HG02885 (cell line): ENCODE measurements at regions not wholly inside any gene's neighbourhood (a gene's known extent, or its start where the extent isn't known, plus 50 kb on each side); places are given as distances from the start of the nearest gene placed in this dataset.

Experiments
- ATAC-seq: cut with Tn5 transposase; IDR thresholded peaks from one replicate; pipeline ENCODE4 v1.9.1; 2021; ENCODE audit warnings: mild to moderate bottlenecking; ENCODE audit not compliant: unreplicated experiment, poor library complexity

DNA sequence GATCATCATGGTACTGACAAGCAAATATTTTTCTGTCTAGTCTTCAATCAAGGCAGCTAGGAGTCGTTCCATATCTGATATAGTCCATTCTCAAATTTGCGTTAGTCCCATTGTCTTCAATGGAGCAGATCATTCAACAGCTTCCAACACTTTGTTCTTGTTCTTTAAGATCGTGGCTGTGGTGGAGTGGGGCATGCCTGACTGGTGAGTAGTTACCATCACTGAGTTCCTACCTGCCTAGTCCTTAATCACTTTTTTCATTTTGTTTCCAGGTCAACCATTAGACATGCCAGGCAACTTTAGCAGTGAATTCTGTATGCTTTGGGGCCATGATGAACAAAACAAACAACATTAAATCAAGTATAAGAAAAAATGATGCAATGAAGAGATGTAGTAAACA lies 693.1 kb upstream of the KIRREL3 start:
- no peak for ATAC-seq

DNA sequence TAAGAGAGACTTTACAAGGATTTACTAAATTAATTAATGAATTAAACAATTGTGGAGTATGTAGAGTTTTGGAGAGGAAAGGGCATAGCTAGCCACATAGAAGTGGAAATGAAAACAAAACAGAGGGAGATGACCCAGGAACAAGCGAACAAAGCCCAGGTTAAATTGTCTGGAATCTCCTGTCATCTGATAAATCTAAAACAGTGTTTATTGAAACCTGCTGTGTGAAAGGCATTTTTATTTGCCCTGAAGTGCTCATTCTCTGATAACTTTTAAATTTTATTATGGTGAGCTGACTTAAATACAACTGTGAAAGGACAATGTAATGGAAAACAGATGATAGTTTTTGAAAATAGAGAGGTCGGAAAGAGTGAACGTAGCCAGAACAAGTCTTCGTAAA lies 682.8 kb upstream of the KIRREL3 start:
- no peak for ATAC-seq

DNA sequence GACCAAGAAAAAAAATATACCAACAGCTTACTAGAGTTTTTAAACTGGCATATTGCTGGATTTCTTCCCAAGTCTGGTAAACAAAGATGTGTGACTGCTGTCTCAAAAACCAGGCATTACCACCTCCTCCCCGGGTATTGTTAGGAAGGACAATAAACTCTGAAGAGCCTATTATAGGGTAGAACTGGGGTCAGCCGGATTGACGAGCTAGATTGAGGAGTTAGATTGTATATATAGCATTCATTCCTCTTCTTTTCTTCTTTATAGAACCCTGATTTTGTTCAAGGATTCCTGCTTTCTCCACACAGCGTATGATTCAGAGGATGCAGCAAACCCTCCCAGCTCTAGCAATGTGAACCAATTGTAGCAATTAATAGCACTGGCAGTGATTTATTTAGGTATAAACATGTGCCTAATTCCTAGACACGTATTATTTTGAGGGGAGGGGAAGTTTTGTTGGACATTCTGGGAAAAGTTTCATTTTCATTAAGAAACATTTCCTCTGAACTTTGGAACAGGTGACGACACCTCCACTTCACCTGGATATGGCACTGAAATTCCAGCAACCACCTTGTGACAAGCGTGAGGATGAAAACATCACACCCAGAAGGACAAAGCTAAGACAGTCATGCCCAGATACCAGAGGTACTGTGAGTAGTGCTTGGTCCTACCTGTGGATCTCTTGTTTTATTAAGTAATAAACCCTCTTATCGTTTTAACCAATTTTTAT lies 679.4 kb upstream of the KIRREL3 start:
- no peak for ATAC-seq

DNA sequence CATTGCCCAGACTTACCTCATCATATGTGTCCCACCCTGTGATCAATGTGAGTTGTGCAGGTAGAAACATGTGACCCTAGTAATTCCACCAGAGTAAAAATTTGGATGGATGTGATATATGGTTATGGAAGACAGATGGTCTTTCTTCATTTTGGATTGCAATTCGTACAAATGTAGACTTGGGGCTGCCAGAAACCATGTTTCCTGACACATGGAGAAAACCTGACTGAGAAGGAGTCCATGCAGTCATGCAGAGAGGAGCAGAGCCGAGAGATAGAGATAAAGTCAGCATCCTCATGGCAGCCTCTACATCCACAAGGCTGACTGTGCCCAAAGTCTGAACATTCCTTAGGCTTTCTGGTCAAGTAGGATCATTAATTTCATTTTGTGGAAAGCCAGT lies 678.1 kb upstream of the KIRREL3 start:
- ATAC-seq = no peak

DNA sequence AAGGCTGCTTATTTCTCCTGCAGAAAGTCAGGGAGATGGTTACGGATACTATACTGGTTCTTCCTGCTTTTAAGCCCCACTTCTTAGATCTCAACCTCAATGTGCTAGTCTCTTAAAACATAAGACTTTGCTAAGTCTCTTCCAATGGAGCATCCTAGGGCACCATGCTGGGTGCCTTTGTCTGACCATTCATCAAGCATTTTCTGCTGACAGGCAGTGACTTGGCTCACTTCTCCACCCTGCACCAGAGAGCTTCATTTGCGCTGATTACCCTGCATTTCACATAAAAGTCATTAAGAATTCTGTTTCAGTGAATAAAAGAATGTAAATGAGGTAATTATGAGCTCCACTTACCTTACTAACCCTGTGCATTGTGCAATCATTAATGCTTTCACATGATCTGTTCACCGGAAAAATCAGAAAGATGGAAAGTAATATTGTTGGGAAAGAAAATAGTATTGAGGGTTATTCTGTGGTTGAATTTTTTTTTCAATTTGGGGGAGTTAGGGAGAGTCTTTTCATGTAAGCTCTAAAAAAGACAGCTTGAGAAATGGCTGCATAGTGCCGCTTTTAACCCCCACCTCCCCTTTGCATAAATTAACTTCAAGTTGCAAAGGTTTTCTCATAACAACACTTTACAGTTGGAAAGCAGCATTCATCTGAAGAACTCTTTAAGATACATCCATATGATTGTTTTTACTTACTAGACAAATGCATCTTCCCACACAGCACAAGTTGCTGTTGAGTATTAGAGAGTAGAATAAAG lies 677.3 kb upstream of the KIRREL3 start:
- no peak for ATAC-seq

DNA sequence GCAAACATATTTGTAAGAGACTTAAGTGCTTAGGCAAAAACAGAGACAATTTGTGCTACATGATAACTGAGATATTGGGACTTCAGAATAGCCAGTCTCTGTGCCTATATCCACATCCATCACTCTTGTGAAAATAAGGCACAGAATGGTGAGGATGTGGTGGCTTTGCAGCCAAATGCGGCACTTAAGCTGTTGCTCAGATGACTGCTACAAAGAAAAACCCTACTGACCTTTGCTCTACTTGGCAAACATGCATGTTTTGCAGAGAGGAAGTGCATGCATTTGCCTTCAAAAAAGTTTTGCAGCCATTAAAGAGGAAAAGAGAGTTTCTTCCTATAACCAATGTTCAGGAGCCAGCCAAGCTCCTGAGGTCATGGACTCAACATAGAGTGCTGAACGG lies 675.0 kb upstream of the KIRREL3 start:
- ATAC-seq = no peak

DNA sequence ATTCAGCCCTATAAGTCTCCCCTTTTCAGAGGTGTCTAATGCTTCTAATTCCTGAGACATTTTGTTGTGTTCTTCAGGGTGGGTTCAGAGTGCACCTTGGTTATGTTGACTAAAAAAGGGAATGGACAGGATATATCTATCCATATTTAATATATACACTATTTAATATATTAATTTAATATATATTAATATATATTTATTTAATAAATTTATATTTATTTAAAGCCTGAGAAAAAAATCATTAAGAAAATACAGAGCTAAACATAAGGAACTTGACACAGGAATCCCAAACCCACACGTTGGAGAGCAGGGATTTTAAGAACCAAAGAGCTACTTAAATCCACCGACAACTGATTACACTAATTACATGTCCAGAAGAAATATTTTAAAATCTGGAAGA lies 674.2 kb upstream of the KIRREL3 start:
- ATAC-seq = no peak

DNA sequence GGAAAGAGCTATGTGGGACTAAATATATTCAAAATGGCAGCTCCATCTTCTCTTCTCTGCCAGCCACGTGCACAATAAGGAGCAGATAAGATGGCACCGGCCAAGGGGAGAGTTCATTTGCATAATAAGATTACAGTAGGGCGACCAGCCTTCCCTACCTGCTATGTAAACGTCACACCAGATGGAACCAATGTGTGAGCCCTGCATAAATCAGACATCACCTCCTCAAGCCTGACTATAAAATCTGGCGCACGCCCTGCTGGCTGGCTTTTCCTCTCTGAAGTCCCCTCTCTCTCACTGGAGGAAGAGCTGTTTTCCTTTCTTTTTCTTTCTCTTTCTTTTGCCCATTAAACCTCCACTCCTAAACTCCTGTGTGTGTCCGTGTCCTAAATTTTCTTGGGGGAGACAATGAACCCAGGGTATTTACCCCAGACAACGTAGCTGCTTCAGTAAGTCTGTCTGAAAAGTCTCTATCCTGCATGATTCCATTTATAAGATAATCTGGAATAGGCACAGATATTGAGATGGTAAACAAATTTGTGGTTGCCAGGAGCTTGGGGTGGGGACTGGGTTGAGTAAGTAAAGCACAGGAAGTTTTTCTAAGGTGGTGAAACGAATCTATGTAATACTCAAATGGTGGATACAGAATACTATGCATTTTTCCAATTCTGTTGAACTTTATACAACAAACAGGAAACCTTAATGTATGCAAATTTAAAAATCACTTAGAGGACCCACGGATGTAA lies 670.0 kb upstream of the KIRREL3 start:
- ATAC-seq = no peak

DNA sequence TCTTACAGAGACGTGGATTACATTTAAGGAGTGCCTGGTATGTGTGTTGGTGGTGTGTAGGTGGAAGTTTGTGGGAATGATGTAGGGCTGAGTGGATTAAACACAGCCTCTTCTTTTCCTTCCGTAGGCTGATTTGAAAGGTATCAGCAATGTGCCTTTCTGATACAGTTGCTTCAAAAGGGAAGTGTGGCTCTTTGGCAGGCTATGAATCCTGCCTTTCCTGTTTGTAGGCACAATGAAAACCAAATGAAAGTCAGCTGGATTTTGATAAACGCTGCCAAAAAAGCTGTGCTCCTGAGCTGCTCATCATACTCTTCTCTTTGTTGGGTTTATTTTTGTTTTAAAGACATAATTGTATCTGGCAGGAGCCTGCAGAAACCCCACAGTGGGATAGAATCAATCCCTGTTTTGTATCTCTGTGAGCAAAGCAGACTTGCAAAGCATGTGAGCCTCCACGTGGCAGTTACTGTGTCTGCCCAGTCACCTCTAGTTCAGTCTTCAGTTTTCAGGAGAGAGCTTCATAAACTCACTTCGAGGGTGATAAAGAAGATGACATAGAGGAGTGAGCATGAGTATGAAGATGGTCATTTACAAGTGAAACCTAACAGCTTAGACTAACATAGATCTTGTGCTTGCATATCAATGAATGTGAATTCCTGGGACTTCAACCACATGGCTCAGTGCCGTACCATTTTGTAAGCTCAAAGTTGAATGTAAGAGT lies 655.7 kb upstream of the KIRREL3 start:
- no peak for ATAC-seq

DNA sequence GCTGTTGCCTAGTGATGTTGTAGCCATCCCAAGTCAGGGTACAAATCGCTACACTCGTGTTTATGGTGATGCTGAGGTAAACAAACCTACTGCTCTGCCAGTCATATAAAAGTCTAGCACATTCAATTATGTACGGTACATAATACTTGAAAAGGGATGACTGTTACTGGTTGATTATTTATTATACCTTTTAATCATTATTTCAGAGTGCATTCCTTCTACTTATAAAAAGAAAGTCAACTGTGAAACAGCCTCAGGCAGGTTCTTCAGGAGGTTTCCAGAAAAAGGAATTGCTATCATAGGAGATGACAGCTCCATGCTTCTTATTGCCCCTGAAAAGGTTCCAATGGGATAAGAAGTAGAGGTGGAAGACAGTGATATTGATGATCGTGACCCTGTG lies 652.5 kb upstream of the KIRREL3 start:
- no peak for ATAC-seq

DNA sequence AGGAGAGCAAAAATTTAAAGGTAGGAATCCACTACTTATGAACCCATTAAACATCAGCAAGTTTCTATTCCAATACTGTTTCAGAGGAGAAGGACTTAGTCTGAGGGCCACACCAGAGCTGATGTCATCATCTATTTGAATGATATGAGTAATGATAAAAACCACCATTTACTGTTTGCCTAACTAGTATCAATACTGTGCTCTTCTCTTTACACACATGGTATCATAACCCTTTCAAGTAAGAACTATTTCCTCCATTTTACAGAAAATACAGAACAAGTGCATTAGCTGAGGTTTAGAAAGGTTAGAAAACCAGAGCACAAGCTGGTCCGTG lies 651.3 kb upstream of the KIRREL3 start:
- no peak for ATAC-seq

DNA sequence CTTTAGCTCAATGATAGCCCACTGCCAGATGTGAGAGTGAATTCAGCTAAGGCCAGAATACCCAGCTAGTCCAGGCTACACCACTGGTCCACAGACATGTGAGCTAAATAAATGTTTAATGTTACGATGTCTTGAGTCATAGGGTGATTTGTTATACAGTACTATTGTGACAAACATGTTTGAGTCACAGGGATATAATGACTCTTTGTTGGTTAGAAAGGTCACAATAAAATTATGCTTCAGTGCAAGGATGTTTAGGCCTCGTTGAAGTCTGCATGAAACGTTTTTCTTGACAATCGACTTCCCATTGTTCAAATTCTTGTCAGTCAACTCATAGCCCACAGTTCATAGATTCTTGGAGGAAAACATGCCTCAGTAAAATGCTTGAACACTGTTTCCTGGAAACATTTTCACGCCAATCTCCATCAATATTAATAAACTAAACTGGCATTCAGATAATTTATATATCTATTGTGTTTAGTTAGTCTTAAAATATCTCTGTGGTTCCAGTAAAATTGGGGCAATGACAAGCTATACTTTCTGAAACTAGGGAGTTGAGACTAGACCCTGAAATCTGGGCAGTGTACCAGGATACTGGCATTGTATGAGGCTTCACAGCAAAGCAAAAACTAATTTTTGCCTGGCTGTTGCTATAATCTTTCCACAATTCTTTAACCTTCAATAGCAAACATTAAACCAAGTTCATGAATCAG lies 650.8 kb upstream of the KIRREL3 start:
- no peak for ATAC-seq

DNA sequence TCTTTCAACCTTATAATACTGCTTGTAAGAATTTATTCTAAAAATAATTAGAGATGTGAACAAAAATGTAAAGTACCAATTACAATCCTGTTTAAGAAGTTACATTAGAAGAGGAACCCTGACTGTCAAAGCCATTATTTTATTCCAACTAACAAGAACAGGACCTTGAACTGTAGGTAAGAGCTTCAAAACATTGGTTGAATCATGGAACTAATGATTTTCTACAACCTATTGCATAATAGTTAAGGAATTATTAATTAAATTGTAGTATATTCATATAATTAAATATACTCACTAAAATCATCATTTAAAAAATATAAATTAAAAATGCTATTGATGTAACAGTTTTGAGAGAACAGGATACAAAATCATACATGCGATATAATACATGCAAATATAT lies 649.4 kb upstream of the KIRREL3 start:
- no peak for ATAC-seq

DNA sequence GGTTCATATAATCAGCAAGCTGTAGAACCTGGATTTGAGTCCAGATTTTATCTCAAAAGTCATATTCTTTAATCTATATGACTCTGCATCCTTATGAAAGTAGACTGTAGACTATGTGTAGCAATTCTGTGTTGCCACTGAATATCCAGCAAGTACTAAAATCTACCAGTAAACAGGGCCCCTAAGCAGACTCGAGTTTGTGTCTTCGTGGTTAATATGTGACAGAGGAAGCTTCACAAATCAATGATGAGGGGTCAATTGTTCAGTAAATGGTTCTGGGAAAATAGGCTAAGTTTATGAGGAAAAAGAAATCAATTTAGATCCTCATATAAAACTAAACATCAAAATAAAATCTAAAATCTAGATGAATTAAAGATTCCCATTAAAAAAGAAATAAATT lies 648.5 kb upstream of the KIRREL3 start:
- no peak for ATAC-seq

DNA sequence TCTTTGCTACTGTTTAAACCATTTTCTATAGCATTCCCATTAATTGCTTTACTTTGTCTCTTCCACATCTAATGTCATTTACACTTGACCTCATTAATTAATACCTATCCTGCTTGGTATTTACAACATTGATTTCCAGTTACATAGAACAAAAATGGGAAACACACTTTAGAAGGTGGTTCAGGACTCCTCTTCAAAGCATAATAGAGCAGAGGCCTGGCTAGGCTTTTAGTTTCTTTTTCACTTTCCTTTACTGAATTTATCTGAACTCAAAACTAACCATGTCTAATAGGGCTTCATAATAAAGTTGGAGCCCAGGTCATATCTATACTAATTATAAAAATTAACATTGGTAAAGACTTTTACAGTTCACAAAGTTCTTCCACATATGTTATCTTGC lies 648.0 kb upstream of the KIRREL3 start:
- no peak for ATAC-seq

DNA sequence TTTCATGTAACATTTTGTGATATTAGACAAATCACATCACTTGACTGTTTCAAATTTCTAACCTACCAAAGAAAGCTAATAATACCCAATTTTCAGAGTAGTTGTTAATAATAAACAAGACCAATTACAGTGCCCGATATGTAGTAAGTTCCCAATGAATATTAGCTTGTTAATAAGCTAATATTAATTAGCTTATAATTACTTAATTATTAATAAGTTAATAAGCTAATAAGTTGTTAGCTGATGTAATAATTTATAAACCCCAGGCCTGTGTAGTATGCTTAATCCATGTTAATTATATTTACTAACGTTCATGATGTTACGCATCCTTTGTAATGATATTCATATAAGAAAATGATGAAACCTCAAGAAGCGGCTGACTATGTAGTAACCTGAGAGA lies 643.8 kb upstream of the KIRREL3 start:
- ATAC-seq = no peak

DNA sequence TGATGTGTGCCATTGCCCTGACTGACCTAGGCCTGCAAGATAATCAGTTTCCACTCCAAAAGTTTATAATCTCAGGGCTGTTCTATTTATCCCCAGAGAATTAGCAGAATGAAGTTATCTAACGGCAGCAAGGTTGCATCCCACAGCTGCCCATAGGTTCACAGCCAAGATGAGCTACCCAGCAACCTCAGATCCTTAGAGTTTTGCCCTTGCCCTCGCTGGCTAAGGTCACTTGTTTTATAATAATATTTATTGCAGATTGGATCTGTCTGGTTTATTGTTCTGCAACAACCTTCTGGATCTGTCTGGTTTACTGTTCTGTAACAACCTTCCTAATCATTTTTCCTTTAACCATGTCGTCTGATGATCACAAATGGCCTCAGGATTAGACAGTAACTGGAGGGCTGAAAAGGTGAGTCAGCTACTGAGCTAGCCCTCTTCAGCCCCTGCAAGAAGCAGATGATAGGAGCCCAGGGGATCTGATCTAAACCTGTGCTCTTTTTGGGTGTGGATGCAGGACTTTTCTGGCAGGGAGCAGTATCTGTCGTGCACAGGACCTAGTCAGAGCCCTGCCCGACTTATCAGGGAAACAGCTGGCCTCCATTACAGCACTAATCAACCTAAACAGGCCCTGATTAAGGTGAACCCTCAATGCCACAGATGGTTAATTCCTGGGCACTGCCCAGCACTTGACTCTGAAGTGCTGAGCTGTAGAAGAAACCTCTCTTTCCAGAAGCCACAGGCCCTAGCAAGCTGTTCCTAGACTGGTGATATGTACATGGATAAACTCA lies 642.9 kb upstream of the KIRREL3 start:
- no peak for ATAC-seq

DNA sequence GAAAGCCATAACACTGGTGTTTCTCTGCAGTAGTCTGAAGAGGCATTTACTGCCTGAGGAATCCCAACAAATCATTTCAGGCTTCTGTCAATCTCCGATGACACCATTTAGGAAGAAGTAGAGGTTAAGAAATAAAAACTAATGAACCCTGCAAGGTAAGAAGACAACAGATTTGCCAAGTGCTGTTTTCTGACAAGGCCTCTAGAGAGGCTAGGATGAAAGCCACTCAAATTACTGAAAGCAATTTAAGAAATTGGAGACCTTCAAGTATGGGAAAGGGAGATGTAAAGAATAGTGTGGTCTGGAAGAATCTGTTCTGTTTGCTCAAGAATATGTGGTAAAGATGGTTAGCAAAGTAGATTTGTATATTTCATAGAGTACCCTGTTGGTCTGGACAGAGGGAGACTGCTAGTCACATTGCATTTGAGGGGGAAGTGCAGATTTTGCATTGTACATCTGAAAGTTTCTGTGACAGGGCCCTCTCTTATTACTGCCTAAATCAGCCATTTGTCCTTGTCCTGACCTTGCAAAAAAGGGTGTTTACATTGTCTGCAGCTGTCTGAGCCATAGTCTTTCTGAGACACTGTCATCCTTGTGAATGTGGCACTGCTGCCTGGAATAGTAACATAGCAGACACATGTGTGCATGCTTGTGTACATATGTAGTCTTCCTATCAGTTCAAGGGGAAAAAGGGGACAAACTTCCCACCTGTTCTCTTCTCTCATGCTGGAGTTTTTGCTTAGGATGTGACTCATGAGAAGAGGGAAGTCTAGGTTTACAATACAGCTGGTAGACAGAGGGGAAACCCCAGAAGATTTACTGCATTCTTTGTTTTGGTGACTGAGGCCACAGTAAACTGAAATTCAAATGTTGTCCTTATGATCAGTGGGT lies 640.2 kb upstream of the KIRREL3 start:
- no peak for ATAC-seq

DNA sequence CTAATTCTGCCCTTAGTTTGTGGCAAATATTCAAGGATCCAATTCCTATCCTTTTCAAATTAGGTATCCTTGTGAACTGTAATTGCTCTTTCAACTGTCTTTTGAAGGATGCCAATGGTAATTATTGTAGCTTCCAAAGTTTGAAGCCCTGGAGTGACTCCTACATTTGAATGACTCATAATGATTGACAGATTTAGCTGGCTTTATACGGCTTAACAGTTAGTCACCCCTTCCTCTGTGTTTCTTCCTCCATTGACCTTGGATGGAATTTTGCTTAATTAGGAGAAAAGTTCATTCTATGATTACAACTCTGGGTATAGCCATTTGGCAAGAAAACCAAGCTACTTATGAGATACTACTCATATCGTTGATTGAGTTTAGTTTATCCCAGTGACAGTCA lies 639.3 kb upstream of the KIRREL3 start:
- ATAC-seq = no peak
